B cell (primary cell): ENCODE measurements at regions not wholly inside any gene's neighbourhood (a gene's known extent, or its start where the extent isn't known, plus 50 kb on each side); places are given as distances from the start of the nearest gene placed in this dataset.

ENCODE experiments used
- ATAC-seq: fragments of 200-7000 bp; cut with Tn5 transposase; one replicate; pipeline ENCODE4 v1.10.0; 2021; ENCODE audit warnings: low read depth, mild to moderate bottlenecking, moderate number of reproducible peaks, moderate library complexity
- CTCF ChIA-PET: fragments of 350-600 bp; sonication (Branson Sonifier 250); formaldehyde crosslinking; loops from one replicate; lab custom pipeline; 2021; ENCODE audit warnings: antibody characterized with exemption, inconsistent platforms; lab: Charles Lee
- POLR2A ChIA-PET: fragments of 350-600 bp; sonication (Branson Sonifier 250); formaldehyde crosslinking; loops from one replicate; lab custom pipeline; 2021; ENCODE audit warnings: antibody characterized with exemption; lab: Charles Lee
- DNase-seq: peaks from one replicate; pipeline ENCODE4 v3.0.0; 2013
- H2AFZ ChIP-seq: 2 replicates; pipeline ENCODE4 v1.6.1; 2012; ENCODE audit warnings: mild to moderate bottlenecking, low read depth, low read length; ENCODE audit not compliant: insufficient read depth, poor library complexity, severe bottlenecking
- H3K27ac ChIP-seq, 2 donors: 1 replicate in 1 of 2; 2 replicates in 1 of 2; pipeline ENCODE4 v1.5.1; 2012 to 2013; ENCODE audit warnings: low read length in 2 of 2, mild to moderate bottlenecking in 2 of 2, moderate library complexity in 1 of 2
- H3K27me3 ChIP-seq, 4 experiments: fragments of 200-600 bp in 1 of 4; sonication (generic) in 1 of 4; replicated peaks in 1 of 4; 1 replicate in 2 of 4; 2 replicates in 2 of 4; pipeline versions ENCODE4 v1.6.1 to v1.7.0; 2013 to 2016; ENCODE audit warnings: low read length in 3 of 4, mild to moderate bottlenecking in 2 of 4, mixed read lengths in 1 of 4, moderate library complexity in 1 of 4; ENCODE audit not compliant: insufficient read depth in 4 of 4, control insufficient read depth in 3 of 4; ENCODE audit errors: control extremely low read depth in 1 of 4
- H3K36me3 ChIP-seq, 2 experiments: replicated peaks in 1 of 2; 1 replicate in 1 of 2; 2 replicates in 1 of 2; pipeline versions ENCODE4 v1.6.1 to v1.7.1; 2013; ENCODE audit warnings: low read length in 1 of 2; ENCODE audit not compliant: insufficient read depth in 2 of 2, control insufficient read depth in 1 of 2; ENCODE audit errors: control extremely low read depth in 1 of 2, extremely low read depth in 1 of 2
- H3K4me1 ChIP-seq, 2 donors: fragments of 200-600 bp in 1 of 2; sonication (generic) in 1 of 2; 1 replicate in 1 of 2; 2 replicates in 1 of 2; pipeline versions ENCODE4 v1.5.1 to v1.6.1; 2013 to 2017; ENCODE audit warnings: low read length in 2 of 2; ENCODE audit not compliant: control insufficient read depth in 2 of 2, insufficient read depth in 2 of 2
- H3K4me2 ChIP-seq: replicated peaks from 2 replicates; pipeline ENCODE3; 2012; ENCODE audit warnings: mild to moderate bottlenecking, low read depth, low read length; ENCODE audit not compliant: poor library complexity, severe bottlenecking
- H3K4me3 ChIP-seq, 5 experiments: fragments of 200-600 bp in 1 of 5; sonication (generic) in 1 of 5; 1 replicate in 3 of 5; 2 replicates in 2 of 5; pipeline versions ENCODE4 v1.5.1 to v1.7.0; 2011 to 2016; ENCODE audit warnings: low read length in 4 of 5, mild to moderate bottlenecking in 4 of 5, low read depth in 2 of 5, control low read depth in 1 of 5, moderate library complexity in 1 of 5; ENCODE audit not compliant: insufficient read depth in 1 of 5; ENCODE audit errors: control extremely low read depth in 1 of 5, extremely low read depth in 1 of 5
- H3K79me2 ChIP-seq: fragments of 200-600 bp; sonication (generic); one replicate; pipeline ENCODE4 v1.6.0; 2016; ENCODE audit warnings: low read length; ENCODE audit not compliant: control insufficient read depth, insufficient read depth
- H3K9ac ChIP-seq: fragments of 200-600 bp; sonication (generic); 2 replicates; pipeline ENCODE4 v1.6.1; 2017; ENCODE audit warnings: mild to moderate bottlenecking, low read length, moderate library complexity
- H3K9me3 ChIP-seq, 3 donors: one replicate each; pipeline versions ENCODE4 v1.6.1 to v1.7.1; 2013; ENCODE audit warnings: low read length in 2 of 3; ENCODE audit not compliant: control insufficient read depth in 2 of 3, insufficient read depth in 1 of 3; ENCODE audit errors: control extremely low read depth in 1 of 3
- H4K20me1 ChIP-seq: 2 replicates; pipeline ENCODE4 v1.6.0; 2012; ENCODE audit warnings: mild to moderate bottlenecking, low read length; ENCODE audit not compliant: insufficient read depth, control insufficient read depth, poor library complexity, severe bottlenecking
- H3K27ac Mint-ChIP-seq: one replicate; pipeline ENCODE4 v1.8.0; 2021; ENCODE audit warnings: mixed read lengths
- H3K27me3 Mint-ChIP-seq: one replicate; pipeline ENCODE4 v1.8.0; 2021; ENCODE audit warnings: mixed read lengths
- H3K4me1 Mint-ChIP-seq: one replicate; pipeline ENCODE4 v1.8.0; 2021; ENCODE audit warnings: mixed read lengths
- H3K4me3 Mint-ChIP-seq: one replicate; pipeline ENCODE4 v1.8.0; 2021; ENCODE audit warnings: mixed read lengths
- H3K9me3 Mint-ChIP-seq: one replicate; pipeline ENCODE4 v1.8.0; 2022; ENCODE audit warnings: mixed read lengths; ENCODE audit not compliant: insufficient read depth
- EZH2 ChIP-seq: IDR thresholded peaks from 2 replicates; pipeline ENCODE4 v1.6.1; 2012; ENCODE audit warnings: borderline replicate concordance, low read depth, mild to moderate bottlenecking, moderate library complexity, low read length; ENCODE audit not compliant: insufficient read depth, poor library complexity, severe bottlenecking
- WGBS: methylation state at CpG from one replicate; pipeline ENCODE4 v1.1.5; 2013; ENCODE audit warnings: missing lambda C conversion rate; ENCODE audit not compliant: insufficient coverage; 5-methylcytosine and 5-hydroxymethylcytosine counted together
- intact Hi-C: fragments of 100-400 bp; cut with micrococcal nuclease; formaldehyde crosslinking; loops from one replicate; pipeline ENCODE4 v1.10.0; 2022
- TF ChIP-seq, protein P1 (sequence below): fragments of 200-600 bp; IDR thresholded peaks from one replicate; pipeline ENCODE4 v1.8.0; 2022; ENCODE audit warnings: antibody characterized with exemption, mild to moderate bottlenecking

DNA sequence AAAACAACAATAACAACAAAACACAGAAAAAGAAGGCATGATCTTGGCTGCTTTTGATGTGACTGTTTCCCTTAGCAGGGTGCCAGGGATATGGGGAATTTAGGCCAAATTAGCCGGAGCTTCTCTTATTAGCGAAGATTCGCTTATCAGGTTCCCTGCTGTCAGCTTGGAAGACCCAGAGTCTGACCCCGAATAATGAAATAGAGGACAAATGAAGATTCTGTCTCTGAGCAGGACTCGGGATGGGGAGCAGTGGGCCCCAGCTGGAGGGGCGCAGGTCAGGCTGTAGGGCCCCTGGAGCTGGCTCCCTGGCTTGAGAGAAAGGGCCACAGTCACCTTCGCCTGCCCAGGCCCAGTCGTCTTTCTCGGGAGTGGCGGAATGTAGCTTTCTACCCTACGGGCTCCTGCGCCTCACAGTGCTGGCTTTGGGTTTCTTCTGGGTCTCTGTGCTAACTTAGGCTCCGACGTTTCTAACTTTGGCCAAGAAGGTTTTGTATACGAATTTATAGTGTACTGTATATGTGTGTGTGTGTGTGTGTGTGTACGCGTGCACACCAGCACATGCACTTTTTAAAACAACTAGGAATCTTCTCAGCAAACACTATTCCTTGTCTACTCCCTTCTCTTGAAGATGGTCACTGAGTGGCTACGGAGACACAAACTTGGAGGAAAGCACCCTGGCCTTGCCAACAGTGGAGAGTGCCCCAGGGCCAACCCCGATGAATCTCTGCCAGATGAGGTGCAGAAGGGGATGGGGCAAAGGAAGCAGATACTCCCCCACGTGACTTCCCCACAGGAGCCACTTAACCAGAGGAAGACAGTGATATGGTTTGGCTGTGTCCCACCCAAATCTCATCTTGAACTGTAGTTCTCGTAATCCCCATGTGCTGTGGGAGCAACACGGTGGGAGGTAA is 195.6 kb upstream of the COPS8 start:
- H3K4me3 ChIP-seq, result no peak overlapping the region
- ATAC-seq, result no peak
- no peaks in the 10 kb centered on the region for H3K27me3 ChIP-seq
- intact Hi-C loops, result no loop called here
- Mint-ChIP-seq H3K9me3 (no peaks in the 10 kb centered on the region), H3K27me3 (peaks cover 6% of the 10 kb centered on the region), H3K4me1 (no peaks in the 10 kb centered on the region), H3K4me3 (no peak overlapping the region), H3K27ac (no peak overlapping the region)
- H3K36me3 ChIP-seq, result no peaks in the 10 kb centered on the region
- H3K4me1 ChIP-seq, result no peaks in the 10 kb centered on the region
- H3K9me3 ChIP-seq, result no peaks in the 10 kb centered on the region
- H2AFZ ChIP-seq, result no peak overlapping the region
- WGBS, result 96% methylated on average over 14 of the region's 22 CpGs
- no peak overlapping the region for H3K4me2 ChIP-seq
- no peak overlapping the region for H3K27ac ChIP-seq
- no peak overlapping the region for H3K9ac ChIP-seq
- no peaks in the 10 kb centered on the region for H3K79me2 ChIP-seq
- ChIA-PET POLR2A (no interaction called here), CTCF (no interaction called here)
- no peak for TF ChIP-seq EZH2
- TF ChIP-seq, protein P1, sequence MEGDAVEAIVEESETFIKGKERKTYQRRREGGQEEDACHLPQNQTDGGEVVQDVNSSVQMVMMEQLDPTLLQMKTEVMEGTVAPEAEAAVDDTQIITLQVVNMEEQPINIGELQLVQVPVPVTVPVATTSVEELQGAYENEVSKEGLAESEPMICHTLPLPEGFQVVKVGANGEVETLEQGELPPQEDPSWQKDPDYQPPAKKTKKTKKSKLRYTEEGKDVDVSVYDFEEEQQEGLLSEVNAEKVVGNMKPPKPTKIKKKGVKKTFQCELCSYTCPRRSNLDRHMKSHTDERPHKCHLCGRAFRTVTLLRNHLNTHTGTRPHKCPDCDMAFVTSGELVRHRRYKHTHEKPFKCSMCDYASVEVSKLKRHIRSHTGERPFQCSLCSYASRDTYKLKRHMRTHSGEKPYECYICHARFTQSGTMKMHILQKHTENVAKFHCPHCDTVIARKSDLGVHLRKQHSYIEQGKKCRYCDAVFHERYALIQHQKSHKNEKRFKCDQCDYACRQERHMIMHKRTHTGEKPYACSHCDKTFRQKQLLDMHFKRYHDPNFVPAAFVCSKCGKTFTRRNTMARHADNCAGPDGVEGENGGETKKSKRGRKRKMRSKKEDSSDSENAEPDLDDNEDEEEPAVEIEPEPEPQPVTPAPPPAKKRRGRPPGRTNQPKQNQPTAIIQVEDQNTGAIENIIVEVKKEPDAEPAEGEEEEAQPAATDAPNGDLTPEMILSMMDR, result no peak
- no peaks in the 10 kb centered on the region for H4K20me1 ChIP-seq
- DNase-seq, result no peak

DNA sequence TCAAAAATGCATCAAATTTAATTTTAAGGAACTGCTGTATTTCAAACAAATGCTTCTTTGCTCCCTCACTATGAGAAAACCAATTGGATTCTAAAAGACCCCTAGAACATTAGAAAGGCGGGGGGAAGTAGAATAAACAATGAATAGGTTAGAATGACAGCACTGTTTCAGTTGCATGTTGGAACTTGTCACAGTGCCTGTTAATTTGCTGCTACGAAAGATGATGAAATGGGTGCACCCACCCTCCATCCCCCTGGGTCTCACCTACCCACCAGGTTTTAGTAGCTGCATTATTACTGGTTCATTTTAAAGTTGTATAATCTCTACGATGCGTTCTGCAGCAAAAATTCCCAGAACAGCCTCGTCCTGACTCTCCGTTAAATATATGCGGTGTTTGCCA is 193.0 kb upstream of the COPS8 start:
- H3K79me2 ChIP-seq, result no peaks in the 10 kb centered on the region
- DNase-seq (no peak), ATAC-seq (no peak)
- no peaks in the 10 kb centered on the region for H4K20me1 ChIP-seq
- H3K36me3 ChIP-seq, result no peaks in the 10 kb centered on the region
- no peaks in the 10 kb centered on the region for H3K9me3 Mint-ChIP-seq
- no peaks in the 10 kb centered on the region for H3K4me1 ChIP-seq
- H3K9me3 ChIP-seq, result no peaks in the 10 kb centered on the region
- WGBS, result 67% methylated on average over 3 of the region's 7 CpGs
- ChIA-PET CTCF (no interaction called here), POLR2A (no interaction called here)
- no peaks in the 10 kb centered on the region for H3K4me1 Mint-ChIP-seq
- peaks cover 0 to 2% (median 0%) of the 10 kb centered on the region in 4 experiments for H3K27me3 ChIP-seq
- intact Hi-C loops, result no loop called here
- no peak overlapping the region for H3K4me3 Mint-ChIP-seq
- H3K27ac Mint-ChIP-seq, result no peak overlapping the region
- H3K4me2 ChIP-seq, result no peak overlapping the region
- H3K4me3 ChIP-seq, result no peak overlapping the region
- H3K27ac ChIP-seq, result no peak overlapping the region
- no peak overlapping the region for H3K9ac ChIP-seq
- H3K27me3 Mint-ChIP-seq, result peaks cover 10% of the 10 kb centered on the region
- TF ChIP-seq, protein P1, result no peak
- TF ChIP-seq EZH2, result no peak
- no peak overlapping the region for H2AFZ ChIP-seq
